ENCODE measurements at regions not wholly inside any gene's neighbourhood (a gene's known extent, or its start where the extent isn't known, plus 50 kb on each side); places are given as distances from the start of the nearest gene placed in this dataset.

DNA sequence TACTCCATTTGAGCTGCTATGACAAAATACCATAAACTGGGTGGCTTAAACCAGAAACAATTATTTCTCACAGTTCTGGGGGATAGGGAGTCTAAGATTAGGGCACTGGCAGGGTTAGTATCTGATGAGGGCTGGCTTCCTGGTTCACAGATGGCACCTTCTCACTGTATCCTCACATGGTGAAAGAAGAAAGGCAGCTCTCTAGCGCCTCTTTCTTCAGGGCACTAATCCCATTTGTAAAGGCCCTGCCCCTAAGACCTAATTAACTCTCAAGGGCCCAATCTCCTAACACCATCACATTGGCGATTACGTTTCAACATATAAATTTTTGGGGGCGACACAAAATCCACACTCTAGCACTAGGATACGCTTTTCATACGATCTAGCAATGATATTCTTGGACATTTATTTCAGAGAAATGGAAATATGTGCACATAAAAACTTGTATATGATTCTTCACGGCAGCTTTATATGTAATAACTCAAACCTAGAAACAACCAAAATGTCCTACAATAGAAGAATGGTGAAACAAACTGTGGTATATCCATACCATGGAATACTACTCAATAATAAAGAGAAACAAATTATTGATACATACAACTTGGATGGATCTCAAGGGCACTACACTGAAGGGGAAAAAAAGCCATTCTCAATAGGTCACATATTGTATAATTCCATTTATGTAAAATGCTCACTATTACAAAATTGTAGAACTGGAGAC lies 111.0 kb downstream of the BCL2L11 start (continued):
- TF ChIP-seq, protein P1, sequence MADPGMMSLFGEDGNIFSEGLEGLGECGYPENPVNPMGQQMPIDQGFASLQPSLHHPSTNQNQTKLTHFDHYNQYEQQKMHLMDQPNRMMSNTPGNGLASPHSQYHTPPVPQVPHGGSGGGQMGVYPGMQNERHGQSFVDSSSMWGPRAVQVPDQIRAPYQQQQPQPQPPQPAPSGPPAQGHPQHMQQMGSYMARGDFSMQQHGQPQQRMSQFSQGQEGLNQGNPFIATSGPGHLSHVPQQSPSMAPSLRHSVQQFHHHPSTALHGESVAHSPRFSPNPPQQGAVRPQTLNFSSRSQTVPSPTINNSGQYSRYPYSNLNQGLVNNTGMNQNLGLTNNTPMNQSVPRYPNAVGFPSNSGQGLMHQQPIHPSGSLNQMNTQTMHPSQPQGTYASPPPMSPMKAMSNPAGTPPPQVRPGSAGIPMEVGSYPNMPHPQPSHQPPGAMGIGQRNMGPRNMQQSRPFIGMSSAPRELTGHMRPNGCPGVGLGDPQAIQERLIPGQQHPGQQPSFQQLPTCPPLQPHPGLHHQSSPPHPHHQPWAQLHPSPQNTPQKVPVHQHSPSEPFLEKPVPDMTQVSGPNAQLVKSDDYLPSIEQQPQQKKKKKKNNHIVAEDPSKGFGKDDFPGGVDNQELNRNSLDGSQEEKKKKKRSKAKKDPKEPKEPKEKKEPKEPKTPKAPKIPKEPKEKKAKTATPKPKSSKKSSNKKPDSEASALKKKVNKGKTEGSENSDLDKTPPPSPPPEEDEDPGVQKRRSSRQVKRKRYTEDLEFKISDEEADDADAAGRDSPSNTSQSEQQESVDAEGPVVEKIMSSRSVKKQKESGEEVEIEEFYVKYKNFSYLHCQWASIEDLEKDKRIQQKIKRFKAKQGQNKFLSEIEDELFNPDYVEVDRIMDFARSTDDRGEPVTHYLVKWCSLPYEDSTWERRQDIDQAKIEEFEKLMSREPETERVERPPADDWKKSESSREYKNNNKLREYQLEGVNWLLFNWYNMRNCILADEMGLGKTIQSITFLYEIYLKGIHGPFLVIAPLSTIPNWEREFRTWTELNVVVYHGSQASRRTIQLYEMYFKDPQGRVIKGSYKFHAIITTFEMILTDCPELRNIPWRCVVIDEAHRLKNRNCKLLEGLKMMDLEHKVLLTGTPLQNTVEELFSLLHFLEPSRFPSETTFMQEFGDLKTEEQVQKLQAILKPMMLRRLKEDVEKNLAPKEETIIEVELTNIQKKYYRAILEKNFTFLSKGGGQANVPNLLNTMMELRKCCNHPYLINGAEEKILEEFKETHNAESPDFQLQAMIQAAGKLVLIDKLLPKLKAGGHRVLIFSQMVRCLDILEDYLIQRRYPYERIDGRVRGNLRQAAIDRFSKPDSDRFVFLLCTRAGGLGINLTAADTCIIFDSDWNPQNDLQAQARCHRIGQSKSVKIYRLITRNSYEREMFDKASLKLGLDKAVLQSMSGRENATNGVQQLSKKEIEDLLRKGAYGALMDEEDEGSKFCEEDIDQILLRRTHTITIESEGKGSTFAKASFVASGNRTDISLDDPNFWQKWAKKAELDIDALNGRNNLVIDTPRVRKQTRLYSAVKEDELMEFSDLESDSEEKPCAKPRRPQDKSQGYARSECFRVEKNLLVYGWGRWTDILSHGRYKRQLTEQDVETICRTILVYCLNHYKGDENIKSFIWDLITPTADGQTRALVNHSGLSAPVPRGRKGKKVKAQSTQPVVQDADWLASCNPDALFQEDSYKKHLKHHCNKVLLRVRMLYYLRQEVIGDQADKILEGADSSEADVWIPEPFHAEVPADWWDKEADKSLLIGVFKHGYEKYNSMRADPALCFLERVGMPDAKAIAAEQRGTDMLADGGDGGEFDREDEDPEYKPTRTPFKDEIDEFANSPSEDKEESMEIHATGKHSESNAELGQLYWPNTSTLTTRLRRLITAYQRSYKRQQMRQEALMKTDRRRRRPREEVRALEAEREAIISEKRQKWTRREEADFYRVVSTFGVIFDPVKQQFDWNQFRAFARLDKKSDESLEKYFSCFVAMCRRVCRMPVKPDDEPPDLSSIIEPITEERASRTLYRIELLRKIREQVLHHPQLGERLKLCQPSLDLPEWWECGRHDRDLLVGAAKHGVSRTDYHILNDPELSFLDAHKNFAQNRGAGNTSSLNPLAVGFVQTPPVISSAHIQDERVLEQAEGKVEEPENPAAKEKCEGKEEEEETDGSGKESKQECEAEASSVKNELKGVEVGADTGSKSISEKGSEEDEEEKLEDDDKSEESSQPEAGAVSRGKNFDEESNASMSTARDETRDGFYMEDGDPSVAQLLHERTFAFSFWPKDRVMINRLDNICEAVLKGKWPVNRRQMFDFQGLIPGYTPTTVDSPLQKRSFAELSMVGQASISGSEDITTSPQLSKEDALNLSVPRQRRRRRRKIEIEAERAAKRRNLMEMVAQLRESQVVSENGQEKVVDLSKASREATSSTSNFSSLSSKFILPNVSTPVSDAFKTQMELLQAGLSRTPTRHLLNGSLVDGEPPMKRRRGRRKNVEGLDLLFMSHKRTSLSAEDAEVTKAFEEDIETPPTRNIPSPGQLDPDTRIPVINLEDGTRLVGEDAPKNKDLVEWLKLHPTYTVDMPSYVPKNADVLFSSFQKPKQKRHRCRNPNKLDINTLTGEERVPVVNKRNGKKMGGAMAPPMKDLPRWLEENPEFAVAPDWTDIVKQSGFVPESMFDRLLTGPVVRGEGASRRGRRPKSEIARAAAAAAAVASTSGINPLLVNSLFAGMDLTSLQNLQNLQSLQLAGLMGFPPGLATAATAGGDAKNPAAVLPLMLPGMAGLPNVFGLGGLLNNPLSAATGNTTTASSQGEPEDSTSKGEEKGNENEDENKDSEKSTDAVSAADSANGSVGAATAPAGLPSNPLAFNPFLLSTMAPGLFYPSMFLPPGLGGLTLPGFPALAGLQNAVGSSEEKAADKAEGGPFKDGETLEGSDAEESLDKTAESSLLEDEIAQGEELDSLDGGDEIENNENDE (IDR thresholded peaks at IDR 0.05; ENCODE audit: insufficient replicate concordance, low read length), result no peak
- TF ChIP-seq CHD1 (IDR thresholded peaks at IDR 0.05; ENCODE audit: low read depth, low read length), result no peak
- peak in 1 of 2 experiments; percentile 7; a peak in 2 of 4 replicates for TF ChIP-seq RAD21 (IDR thresholded peaks at IDR 0.05 in 1 of 2, conservative IDR thresholded peaks at IDR 0.05 in 1 of 2; ENCODE audit: low read depth in 2 of 2, low read length in 2 of 2)
- TF ChIP-seq JUND (IDR thresholded peaks at IDR 0.05; ENCODE audit: low read length), result no peak
- TF ChIP-seq TCF12 (IDR thresholded peaks at IDR 0.05; ENCODE audit: low read depth, low read length), result 0 out of 2 replicates have a peak, but pooled peaks have one; percentile 34
- TF ChIP-seq GABPA (IDR thresholded peaks at IDR 0.05; ENCODE audit: borderline replicate concordance, insufficient read depth, low read length), result no peak
- TF ChIP-seq CBX8 (IDR thresholded peaks at IDR 0.05; ENCODE audit: borderline replicate concordance, low read depth, low read length), result no peak
- TF ChIP-seq TBP (IDR thresholded peaks at IDR 0.05; ENCODE audit: low read depth, low read length), result no peak

All from H1 (cell line).